ENCODE measurements at regions not wholly inside any gene's neighbourhood (a gene's known extent, or its start where the extent isn't known, plus 50 kb on each side); places are given as distances from the start of the nearest gene placed in this dataset.
"Not testable (repeated sequence)": the region's sequence is repeated elsewhere in the genome, so short reads cannot be mapped to it uniquely, and the experiment has no call there.

DNA sequence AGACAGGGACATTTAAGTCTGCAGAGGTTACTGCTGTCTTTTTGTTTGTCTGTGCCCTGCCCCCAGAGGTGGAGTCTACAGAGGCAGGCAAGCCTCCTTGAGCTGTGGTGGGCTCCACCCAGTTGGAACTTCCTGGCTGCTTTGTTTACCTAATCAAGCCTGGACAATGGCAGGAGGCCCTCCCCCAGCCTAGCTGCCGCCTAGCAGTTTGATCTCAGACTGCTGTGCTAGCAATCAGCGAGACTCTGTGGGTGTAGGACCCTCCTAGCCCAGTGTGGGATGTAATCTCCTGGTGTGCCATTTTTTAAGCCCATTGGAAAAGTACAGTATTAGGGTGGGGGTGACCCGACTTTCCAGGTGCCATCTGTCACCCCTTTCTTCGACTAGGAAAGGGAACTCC, 272.6 kb downstream of the CXCL12 start:
- not testable (repeated sequence) for DNase-seq (ENCODE audit: low read depth, low spot score)

DNA sequence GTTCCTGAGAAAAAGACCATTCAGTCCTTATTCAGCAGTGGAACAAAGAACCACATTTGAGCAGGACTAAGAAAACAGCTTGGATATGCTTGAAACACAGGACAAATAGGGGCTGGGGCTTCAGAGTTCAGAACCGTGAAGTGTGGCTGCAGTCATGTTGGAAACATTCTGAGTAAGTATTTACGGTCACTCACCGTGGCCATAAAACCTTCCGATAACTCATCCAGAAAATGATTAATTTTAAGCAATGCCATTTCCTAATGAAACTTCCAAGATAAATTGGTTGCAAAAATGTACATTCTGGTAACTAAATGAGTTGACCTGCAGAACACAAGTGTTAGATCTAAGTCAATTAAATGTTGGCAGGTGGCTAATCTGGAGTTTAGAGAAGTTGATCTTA, 279.2 kb downstream of the CXCL12 start:
- DNase-seq (ENCODE audit: low read depth, low spot score), result no peak

DNA sequence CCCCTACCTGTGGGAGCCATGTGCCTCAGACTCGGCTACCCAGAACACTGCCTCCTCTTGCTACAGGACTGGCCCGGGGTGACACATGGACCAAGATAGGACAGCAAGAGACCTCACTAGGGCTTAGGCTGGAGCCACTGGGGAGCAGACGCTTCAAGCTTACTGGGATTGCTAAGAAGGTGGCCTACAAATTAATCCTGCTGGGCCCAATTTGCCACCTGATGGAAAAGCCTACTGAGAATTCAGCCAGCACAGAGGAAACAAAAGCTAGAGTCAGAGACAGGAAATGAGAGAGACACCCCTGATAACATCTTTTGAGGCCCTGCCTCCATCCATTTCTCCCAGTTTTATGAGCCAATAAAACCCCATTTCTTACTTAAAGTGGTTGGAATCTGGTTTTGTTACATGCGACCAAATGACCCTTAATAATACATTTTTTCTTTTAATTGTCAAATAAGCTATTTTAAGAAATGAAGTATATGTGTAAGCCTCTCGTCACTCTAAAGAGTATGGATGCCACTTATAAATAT, 282.1 kb downstream of the CXCL12 start:
- DNase-seq (ENCODE audit: low read depth, low spot score), result no peak

DNA sequence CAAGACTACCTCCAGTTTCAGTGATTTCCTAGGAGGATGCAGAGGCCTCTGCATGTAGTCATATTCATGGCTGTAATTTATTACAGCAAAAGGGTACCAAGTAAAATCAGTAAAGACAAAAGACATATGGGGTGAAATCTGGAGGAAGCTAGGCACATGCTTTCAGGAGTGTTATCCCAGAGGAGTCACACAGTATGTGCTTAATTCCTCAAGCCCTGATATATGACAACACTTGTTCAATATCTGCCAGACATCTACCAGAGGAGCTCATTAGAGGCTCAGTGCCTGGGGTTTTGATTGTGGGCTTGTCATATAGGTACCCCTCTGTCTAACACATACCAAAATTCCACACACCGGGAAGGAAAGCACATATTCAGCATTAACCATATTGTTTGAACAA, 283.8 kb downstream of the CXCL12 start:
- no peak for DNase-seq (ENCODE audit: low read depth, low spot score)

DNA sequence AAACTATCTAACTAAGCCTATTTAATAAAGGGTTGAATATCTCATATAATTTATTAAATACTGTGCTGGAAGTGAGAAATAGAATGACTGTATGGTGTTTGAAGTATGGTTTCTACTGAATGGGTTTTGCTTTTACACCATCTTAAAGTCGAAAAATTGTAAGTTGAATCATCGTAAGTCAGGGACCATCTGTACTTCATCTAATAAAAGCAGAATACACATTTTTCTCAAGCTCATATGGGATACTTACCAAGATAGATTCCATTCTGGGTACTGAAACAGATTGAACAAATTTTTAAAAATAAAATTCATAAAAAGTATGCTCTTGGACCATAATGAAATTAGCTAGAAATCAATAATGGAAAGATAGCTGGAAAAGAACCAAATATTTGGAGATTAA, 285.4 kb downstream of the CXCL12 start:
- no peak for DNase-seq (ENCODE audit: low read depth, low spot score)

DNA sequence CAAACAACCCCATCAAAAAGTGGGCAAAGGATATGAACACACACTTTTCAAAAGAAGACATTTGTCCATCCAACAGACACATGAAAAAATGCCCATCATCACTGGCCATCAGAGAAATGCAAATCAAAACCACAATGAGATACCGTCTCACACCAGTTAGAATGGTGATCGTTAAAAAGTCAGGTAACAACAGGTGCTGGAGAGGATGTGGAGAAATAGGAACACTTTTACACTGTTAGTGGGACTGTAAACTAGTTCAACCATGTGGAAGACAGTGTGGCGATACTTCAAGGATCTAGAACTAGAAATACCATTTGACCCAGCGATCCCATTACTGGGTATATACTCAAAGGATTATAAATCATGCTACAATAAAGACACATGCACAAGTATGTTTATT, 288.7 kb downstream of the CXCL12 start:
- not testable (repeated sequence) for DNase-seq (ENCODE audit: low read depth, low spot score)

DNA sequence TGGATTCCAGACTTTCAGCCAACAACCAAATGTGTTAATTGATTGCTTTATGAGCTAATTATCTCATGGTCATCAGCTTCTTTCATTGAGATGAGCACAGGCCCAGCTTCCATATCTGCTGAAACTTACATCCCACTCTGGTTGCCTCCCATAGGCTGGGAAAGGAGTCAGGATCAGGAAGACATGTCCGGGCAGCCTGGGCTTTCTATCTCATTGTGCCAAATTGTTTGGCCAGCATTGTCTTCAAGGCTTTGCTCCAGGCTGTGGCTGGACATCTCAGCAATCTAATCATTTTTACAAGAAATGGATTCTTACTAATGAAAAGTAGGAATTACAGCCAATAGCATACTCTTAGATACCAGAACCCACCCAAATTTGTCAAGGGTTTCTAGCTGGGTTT, 295.2 kb downstream of the CXCL12 start:
- DNase-seq (ENCODE audit: low read depth, low spot score), result no peak

DNA sequence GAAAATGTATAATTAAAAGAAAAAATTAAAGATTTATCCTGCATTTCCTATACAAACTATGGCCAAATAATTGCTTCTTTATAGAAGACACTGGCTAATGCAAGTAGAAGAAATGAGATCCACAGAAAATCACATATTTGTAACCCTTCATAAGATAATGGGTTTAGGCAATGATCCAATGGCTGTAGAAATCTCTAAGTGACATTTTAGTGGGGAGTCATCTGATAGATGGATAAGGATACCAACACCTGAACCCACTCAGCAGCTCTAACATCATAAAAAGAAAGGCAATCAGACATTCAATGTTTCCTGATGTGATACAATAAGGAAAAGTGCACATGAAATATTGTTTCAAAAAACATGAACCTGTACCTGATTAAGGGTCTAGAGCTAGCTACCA, 297.5 kb downstream of the CXCL12 start:
- no peak for DNase-seq (ENCODE audit: low read depth, low spot score)

DNA sequence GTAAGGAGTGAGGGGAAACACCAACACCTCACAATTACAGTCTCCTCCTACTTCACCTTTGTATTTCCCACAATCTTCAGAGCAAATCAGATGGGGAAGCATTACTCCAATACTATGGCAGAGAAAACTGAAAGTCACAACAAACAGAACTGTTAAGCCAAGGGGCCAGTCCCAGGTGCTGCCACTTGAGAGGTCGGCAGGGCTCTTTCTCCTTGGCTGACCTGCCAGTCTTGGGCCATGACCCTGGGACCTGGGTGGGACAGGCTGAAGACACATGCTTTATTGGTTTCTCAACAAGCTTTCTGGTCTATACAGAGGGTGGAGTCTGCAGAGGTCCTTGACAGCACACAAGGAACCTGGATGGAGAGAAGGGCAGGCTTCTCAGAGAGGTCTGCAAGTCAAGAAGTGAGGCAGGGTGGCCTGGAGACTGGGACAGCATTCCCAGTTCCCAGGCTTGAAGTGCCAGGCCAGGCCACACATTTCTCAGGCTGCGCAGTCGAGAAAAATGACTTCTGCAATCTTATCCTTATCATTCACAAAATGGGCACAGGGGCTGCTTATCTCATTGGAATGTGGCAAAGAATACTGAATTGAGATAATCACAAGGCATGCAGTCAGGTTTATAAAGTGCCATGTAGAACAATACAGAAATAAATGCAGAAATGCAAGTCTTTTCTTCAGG, 301.0 kb downstream of the CXCL12 start:
- DNase-seq (ENCODE audit: low read depth, low spot score), result no peak

DNA sequence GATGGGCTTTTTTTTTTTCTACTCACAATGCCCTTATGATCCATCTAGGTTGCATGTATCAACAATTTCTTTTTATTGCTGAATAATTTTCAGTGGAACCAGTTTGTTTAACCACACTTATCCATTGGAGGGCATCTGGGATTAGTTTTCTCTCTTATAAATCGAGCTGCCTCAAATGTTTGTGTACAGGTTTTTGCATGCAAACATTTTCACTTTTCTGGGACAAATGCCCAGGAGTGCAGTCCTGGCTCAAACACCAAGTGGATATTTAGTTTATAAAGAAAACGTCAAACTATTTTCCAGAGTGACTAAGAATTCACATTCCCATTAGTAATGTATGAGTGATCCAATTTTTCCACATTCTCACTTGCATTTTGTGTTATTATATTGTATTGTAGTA, 313.4 kb downstream of the CXCL12 start:
- no peak for DNase-seq (ENCODE audit: low read depth, low spot score)

DNA sequence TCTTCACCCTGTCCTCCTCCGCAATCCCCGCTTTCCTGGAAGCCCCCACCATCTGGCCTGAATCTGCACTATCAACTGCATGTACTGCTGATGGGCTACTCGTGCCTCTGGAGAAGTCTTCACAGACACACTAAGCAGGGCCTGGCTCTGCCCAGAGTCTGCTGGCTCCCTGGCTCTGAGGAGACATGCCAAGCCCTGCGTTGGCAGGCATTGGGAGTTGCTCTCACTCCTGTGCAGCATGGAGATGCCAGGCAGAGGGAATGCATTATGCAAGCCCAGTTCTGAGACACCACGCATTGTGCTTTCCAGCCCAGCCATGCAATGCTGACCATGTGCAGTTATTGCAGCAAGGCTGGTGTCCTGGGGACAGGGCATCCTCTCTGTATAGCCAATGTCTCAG, 314.6 kb downstream of the CXCL12 start:
- DNase-seq (ENCODE audit: low read depth, low spot score), result no peak

DNA sequence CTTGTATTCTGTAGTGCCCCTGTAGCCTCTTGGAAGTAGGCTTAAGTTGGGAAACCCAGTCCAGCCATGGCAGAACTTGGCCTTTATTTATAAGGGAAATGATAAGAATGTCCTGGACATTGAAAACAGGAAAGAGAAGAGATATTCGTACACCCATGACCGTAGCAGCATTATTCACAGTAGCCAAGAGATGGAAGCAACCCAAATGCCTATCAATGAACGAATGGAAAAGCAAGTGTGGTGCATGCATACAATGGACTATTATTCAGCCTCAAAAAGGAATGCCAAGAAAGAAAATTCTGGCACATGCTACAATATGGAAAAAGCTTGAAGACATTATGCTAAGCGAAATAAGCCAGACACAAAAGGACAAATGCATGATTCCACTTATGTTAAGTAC, 315.3 kb downstream of the CXCL12 start:
- no peak for DNase-seq (ENCODE audit: low read depth, low spot score)

DNA sequence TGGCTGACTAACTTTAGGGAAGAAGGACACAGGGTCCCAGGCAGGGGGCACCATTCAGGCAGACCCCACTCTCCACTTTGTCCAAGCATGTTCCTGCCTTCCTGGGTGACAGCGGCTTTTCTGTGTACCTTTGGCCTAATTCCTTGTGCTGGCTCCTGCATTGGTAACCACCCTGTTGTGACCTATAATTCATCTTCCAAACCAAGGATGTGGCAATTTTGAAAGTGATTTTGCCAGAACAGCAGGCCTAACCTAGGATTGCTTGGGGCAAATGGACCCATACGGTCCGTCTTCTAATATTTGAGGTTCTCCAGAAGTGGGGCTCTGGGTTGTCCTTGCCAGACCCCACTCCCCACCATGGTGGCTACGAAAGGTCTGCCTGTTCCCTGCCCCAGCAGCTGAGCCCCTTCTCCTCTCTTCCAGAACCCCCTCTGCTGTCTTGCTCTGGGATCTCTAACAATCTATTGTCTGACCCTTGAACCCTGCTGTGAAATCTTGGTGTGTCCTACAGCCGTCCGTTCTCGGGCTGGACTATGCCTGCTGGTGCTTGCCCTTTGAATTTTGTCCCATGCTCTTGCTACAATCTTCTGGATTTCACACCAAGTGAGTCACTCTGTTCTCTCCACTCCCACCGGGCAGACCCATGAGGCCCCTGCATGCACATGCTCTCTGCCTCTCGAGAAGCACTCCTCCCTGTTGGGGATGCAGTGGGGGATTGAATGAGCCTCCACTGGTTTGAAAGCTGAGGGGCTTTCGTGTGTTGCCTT, 316.0 kb downstream of the CXCL12 start:
- no peak for DNase-seq (ENCODE audit: low read depth, low spot score)

DNA sequence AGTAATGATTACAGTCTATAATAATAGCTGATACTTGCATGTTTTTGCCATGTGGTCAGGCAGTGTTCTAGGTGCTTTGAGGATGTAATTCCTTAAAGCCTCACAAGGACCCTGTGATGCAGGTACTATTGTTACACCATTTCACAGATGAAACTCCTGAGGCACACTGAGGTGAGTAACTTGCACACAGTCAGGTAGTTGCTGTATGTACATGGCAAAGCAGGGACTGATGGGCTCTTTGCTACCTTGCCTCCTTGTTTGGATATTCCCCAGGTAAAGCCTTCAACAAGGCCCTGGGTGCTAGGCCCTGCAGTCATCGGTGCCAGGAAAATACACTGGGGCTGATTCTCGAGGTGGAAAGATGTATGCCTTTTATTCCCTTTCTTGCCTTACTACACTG, 317.5 kb downstream of the CXCL12 start:
- no peak for DNase-seq (ENCODE audit: low read depth, low spot score)

DNA sequence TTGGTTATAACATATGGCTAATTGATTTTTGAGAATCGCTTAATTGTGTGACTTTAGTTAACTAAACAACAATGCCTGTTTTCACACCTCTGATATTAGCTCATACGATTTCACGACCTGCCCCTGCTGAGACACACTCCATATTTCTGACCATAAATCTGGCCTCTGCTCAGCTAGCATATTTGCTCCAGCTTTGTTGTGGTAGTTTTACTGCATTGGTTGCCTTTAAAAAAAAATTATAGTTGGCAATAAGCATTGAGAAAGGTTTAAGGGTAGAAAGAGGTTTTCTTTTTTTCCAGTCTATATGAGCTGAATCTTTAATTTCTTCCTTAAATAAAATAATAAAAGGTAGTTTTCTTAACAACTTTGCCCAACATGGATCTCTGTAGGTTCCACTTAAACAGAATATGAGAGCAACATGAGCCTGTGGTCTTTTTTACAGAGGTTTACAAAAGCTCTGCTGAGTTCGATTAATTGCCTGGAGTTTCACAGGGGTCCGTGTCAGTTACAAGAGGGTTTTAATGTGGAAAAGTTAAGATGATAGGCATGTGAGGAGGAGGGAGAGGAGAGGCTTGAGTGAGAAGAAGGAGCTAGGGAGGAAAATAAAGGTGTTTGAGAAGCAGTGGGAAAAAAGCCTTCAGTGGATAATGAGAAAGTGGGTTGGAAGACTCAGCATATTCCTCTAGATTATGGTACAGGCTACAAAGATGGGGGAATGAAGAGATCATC, 318.2 kb downstream of the CXCL12 start:
- DNase-seq (ENCODE audit: low read depth, low spot score), result no peak

DNA sequence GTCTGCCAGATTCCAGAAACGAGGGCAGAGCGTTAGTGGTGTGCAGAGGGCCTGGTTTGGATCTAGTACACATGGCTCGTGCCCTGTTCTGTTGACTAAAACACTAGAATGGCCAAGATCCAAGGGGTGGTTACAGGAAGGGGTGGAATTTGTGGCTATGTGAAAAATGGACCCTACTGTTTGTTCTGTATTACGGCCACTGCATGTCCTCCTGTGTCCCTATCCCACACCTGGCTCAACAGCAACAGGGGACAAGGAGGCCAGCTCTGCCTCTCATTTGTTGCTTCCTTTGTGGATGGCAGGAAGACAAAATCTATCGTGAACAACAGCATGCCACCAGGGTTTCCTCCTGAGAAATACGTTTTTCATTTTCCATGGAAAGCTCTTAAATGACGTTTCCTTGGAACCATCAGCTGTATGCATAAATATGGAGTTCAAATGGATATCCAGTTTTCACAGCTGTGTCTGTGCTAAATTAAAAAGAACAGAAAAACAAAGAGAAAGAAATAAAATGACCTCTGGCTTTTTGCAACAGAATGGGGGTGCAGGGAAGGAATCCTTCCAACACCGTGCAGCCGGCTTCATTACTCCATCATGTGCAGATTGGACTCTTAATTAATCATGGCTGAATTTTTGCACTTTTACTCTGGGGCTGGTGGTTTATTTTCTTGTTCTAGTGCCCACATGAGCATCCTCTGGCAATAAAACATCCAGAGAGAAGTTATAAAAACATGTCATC, 318.9 kb downstream of the CXCL12 start:
- no peak for DNase-seq (ENCODE audit: low read depth, low spot score)

DNA sequence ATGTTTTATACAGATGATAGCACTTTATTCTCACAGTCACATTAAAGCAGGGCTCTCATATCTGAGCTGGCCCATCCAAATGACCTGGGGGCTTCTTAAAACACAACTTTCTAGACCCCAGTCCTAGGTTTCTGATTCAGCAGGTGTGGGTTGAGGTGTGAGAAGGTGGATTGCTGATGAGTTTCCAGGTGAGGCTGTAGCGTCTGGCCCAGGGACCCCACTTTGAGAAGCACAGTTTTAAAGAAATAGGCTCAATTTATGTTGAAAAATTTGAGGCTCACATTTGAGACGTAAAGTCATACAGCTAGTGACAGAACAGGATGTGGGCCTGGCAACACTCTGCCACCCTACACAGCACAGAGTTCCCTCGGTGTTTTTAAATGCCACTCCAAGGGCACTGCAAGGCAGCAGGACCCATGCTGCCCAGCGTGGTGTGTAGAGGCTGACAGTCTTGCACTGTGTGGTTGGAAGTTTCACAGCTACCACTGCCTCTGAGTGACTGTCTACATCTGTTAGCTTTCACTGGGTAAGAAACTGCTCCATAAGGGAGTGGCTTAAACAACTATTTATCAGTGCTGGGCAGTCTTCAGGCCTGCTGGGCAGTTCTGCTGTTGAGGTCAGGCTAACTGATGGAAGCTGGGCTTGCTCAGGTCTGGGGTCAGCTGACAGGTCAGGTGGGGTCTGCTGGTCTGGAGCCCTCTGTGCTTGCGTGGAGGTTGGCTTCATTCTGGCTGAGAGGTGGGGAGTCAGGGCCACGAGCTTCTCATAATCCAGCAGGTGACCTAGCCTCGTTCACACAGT, 319.7 kb downstream of the CXCL12 start:
- DNase-seq (ENCODE audit: low read depth, low spot score), result no peak

DNA sequence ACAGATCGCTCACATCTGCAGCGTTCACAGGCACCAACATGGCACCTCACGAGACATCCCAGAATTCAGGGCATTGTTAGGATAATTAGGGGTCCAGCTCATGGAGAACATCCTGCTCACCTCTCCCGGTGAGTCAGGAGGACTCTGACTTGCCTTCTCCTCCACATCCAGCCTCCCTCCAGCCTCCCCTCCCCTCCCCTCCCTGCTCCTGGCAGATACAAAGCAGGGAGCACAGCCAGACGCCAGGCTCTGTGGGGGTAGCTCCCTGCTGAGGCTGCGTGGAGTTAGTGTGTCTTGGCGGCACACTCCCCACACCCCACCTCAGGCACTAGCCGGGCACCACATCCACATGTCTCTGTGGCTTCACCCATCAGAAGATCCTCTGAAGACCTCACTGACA, 320.6 kb downstream of the CXCL12 start:
- no peak for DNase-seq (ENCODE audit: low read depth, low spot score)

DNA sequence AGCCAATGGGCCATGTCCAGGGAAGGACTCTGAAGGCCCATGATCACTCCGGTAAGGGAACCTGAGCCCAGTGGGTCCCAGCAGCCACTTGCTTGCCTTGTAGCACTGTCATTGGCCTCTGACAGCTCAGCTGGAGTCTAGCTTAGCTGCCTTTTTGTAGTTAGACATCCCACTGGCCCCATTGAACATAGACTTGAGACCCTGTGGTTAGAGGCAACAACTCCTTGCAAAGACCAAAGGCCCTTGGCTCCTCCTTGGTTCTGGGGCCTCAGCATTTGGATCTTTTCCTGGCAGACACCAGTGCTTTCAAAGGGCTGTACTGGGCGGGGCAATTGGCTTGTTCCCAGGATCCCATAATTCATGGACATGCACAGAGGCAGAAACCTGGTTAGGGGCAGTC, 321.2 kb downstream of the CXCL12 start:
- no peak for DNase-seq (ENCODE audit: low read depth, low spot score)

DNA sequence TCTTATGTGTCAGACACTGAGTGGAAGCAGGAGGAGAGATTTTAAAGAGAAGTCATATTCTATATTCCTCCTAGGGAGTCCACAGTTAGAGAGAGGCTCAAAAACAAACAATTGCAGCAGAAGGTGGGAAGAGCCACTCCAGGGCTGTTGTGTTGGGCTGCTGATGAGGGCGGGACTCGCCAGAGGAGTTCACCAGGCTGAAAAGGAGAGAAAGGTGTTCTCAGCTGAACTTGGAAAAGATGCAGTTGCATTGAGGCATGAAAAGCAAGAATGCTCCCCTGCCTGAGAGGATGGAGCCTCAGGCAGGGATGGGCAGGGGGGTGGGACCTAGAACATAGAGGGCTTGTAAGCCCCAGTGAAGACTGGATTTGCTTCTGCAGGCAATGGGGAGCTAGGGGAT, 324.2 kb downstream of the CXCL12 start:
- no peak for DNase-seq (ENCODE audit: low read depth, low spot score)

DNA sequence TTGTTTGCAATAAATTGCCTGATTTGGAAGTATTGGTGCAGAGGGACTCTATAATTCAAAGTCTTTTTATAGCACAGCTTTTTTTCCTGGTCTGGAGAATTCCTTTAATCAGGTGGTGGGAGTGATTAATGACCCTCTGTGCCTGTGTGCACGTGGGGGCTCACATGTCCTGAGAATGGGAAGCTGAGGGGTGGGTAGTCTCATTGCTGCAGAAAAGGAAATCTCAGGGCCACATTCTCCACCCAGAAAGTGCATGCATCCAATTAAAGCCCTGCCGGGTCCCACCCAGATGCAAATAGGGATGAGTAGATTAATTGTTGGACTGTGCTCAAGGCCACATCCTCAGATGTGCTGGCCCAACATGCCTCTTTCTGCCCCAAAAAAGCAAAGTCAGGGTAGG, 324.7 kb downstream of the CXCL12 start:
- DNase-seq (ENCODE audit: low read depth, low spot score), result no peak

Measured in iPS DF 19.7 (cell line).